H1 (cell line): ENCODE measurements at regions not wholly inside any gene's neighbourhood (a gene's known extent, or its start where the extent isn't known, plus 50 kb on each side); places are given as distances from the start of the nearest gene placed in this dataset.
"Not testable (repeated sequence)": the region's sequence is repeated elsewhere in the genome, so short reads cannot be mapped to it uniquely, and the experiment has no call there.

Experiments
- CTCF ChIA-PET: fragments of 300-600 bp; sonication (Branson Sonifier 250); formaldehyde crosslinking; loops from one replicate; lab custom pipeline; 2021; ENCODE audit not compliant: partially characterized antibody; lab: Charles Lee
- POLR2A ChIA-PET: fragments of 300-600 bp; sonication (Branson Sonifier 250); formaldehyde crosslinking; loops from one replicate; lab custom pipeline; 2021; ENCODE audit warnings: inconsistent platforms; ENCODE audit not compliant: partially characterized antibody; lab: Charles Lee
- DNase-seq, 2 experiments: peaks; one replicate each; pipeline versions ENCODE4 v3.0.0 to v3.0.0-alpha.2; 2010 to 2022; ENCODE audit warnings: low spot score in 2 of 2, low read depth in 1 of 2, mixed read lengths in 1 of 2
- FAIRE-seq: peaks from 2 replicates; lab custom pipeline; 2011; peaks lifted over from hg19 to GRCh38; lab: Jason Lieb, UNC
- H2AFZ ChIP-seq: 2 replicates; pipeline ENCODE4 v1.8.1; 2012; ENCODE audit warnings: low read length, inconsistent platforms
- H2AK5ac ChIP-seq: 2 replicates; pipeline ENCODE4 v1.6.1; 2013; ENCODE audit warnings: low read depth, low read length
- H2BK120ac ChIP-seq: replicated peaks from 2 replicates; pipeline ENCODE3; 2013; ENCODE audit warnings: low read depth, low read length, inconsistent platforms
- H2BK12ac ChIP-seq: 2 replicates; pipeline ENCODE4 v1.6.1; 2013; ENCODE audit warnings: low read depth, low read length
- H2BK15ac ChIP-seq: 2 replicates; pipeline ENCODE4 v1.6.1; 2013; ENCODE audit warnings: low read length
- H2BK20ac ChIP-seq: 2 replicates; pipeline ENCODE4 v1.6.1; 2013; ENCODE audit warnings: low read length
- H2BK5ac ChIP-seq: 2 replicates; pipeline ENCODE4 v1.6.1; 2013; ENCODE audit warnings: low read depth, low read length
- H3K14ac ChIP-seq: 2 replicates; pipeline ENCODE4 v1.6.1; 2013; ENCODE audit warnings: inconsistent platforms; ENCODE audit not compliant: insufficient read length
- H3K18ac ChIP-seq: 2 replicates; pipeline ENCODE4 v1.6.1; 2013; ENCODE audit warnings: low read length; ENCODE audit errors: extremely low read depth
- H3K23ac ChIP-seq: 2 replicates; pipeline ENCODE4 v1.6.1; 2013; ENCODE audit warnings: inconsistent platforms; ENCODE audit not compliant: insufficient read length
- H3K23me2 ChIP-seq: 2 replicates; pipeline ENCODE4 v1.6.1; 2013; ENCODE audit warnings: low read depth, low read length
- H3K27ac ChIP-seq: 2 replicates; pipeline ENCODE4 v1.6.1; 2011; ENCODE audit warnings: low read depth, low read length, inconsistent platforms
- H3K27me3 ChIP-seq, 4 experiments: replicated peaks in 1 of 4; 1 replicate in 1 of 4; 2 replicates in 3 of 4; pipeline versions ENCODE4 v1.6.1 to v1.8.1; 2011 to 2013; ENCODE audit warnings: low read length in 3 of 4, mild to moderate bottlenecking in 3 of 4, inconsistent platforms in 2 of 4, mixed read lengths in 2 of 4, moderate library complexity in 1 of 4; ENCODE audit not compliant: control insufficient read depth in 3 of 4, insufficient read depth in 3 of 4; ENCODE audit errors: extremely low read depth in 1 of 4
- H3K36me3 ChIP-seq, 4 experiments: 2 replicates each; pipeline versions ENCODE4 v1.6.1 to v1.8.1; 2011 to 2013; ENCODE audit warnings: mild to moderate bottlenecking in 4 of 4, low read length in 3 of 4, moderate library complexity in 2 of 4, control low read depth in 1 of 4, inconsistent platforms in 1 of 4; ENCODE audit not compliant: insufficient read depth in 4 of 4, control insufficient read depth in 2 of 4
- H3K4ac ChIP-seq: replicated peaks from 2 replicates; pipeline ENCODE3; 2013; ENCODE audit warnings: low read length, low read depth, mixed read lengths, inconsistent platforms; ENCODE audit not compliant: insufficient read length
- H3K4me1 ChIP-seq, 4 experiments: replicated peaks in 1 of 4; 1 replicate in 1 of 4; 2 replicates in 3 of 4; pipeline versions ENCODE4 v1.6.1 to v1.8.1; 2011 to 2013; ENCODE audit warnings: low read length in 3 of 4, inconsistent platforms in 2 of 4, mixed read lengths in 1 of 4; ENCODE audit not compliant: insufficient read depth in 4 of 4, control insufficient read depth in 3 of 4
- H3K4me2 ChIP-seq, 2 experiments: 2 replicates each; pipeline versions ENCODE4 v1.6.1 to v1.8.1; 2011 to 2013; ENCODE audit warnings: low read depth in 2 of 2, low read length in 2 of 2, control low read depth in 1 of 2, inconsistent platforms in 1 of 2, mild to moderate bottlenecking in 1 of 2; ENCODE audit not compliant: insufficient read depth in 1 of 2
- H3K4me3 ChIP-seq, 4 experiments: fragments of 200-600, 300-600 bp in 1 of 4; sonication (generic), shearing (Covaris generic), sonication (Bioruptor Twin) in 1 of 4; 2 replicates each; pipeline versions ENCODE4 v1.5.1 to v1.8.1; 2011 to 2016; ENCODE audit warnings: low read length in 4 of 4, low read depth in 3 of 4, control low read depth in 2 of 4, inconsistent platforms in 2 of 4, mild to moderate bottlenecking in 2 of 4, mixed read lengths in 1 of 4, moderate library complexity in 1 of 4; ENCODE audit not compliant: insufficient read depth in 2 of 4; ENCODE audit errors: extremely low read depth in 1 of 4
- H3K56ac ChIP-seq: replicated peaks from 2 replicates; pipeline ENCODE3; 2013; ENCODE audit warnings: low read depth, mild to moderate bottlenecking, mixed read lengths, low read length, inconsistent platforms; ENCODE audit not compliant: insufficient read length
- H3K79me1 ChIP-seq: 2 replicates; pipeline ENCODE4 v1.6.1; 2013; ENCODE audit warnings: low read depth, low read length, control low read depth
- H3K79me2 ChIP-seq, 2 experiments: 2 replicates each; pipeline versions ENCODE4 v1.6.1 to v1.8.1; 2012 to 2013; ENCODE audit warnings: low read length in 2 of 2, mild to moderate bottlenecking in 2 of 2, inconsistent platforms in 1 of 2; ENCODE audit not compliant: insufficient read depth in 2 of 2, control insufficient read depth in 1 of 2
- H3K9ac ChIP-seq, 4 experiments: replicated peaks in 1 of 4; 1 replicate in 1 of 4; 2 replicates in 3 of 4; pipeline versions ENCODE4 v1.6.1 to v1.8.1; 2011 to 2013; ENCODE audit warnings: low read depth in 3 of 4, low read length in 3 of 4, control low read depth in 2 of 4, mild to moderate bottlenecking in 2 of 4, moderate library complexity in 2 of 4, inconsistent platforms in 1 of 4; ENCODE audit errors: extremely low read depth in 1 of 4
- H3K9me3 ChIP-seq, 2 experiments: 2 replicates each; pipeline versions ENCODE4 v1.6.1 to v1.8.1; 2012 to 2013; ENCODE audit warnings: mild to moderate bottlenecking in 2 of 2, moderate library complexity in 2 of 2, control low read depth in 1 of 2, inconsistent platforms in 1 of 2, low read depth in 1 of 2, low read length in 1 of 2, mixed read lengths in 1 of 2; ENCODE audit not compliant: insufficient read depth in 2 of 2
- H4K20me1 ChIP-seq, 2 experiments: replicated peaks in 1 of 2; 2 replicates each; pipeline versions ENCODE3 to v1.8.1; 2011 to 2013; ENCODE audit warnings: inconsistent platforms in 2 of 2, low read length in 2 of 2, mild to moderate bottlenecking in 1 of 2; ENCODE audit not compliant: insufficient read depth in 2 of 2, control insufficient read depth in 1 of 2
- H4K5ac ChIP-seq: 2 replicates; pipeline ENCODE4 v1.6.1; 2013; ENCODE audit warnings: low read length, low read depth, mixed read lengths, inconsistent platforms; ENCODE audit not compliant: insufficient read length
- H4K8ac ChIP-seq: 2 replicates; pipeline ENCODE4 v1.8.0; 2013; ENCODE audit warnings: mild to moderate bottlenecking, moderate library complexity, low read length, inconsistent platforms; ENCODE audit not compliant: insufficient read depth; ENCODE audit errors: extremely low read depth
- H4K91ac ChIP-seq: replicated peaks from 2 replicates; pipeline ENCODE3; 2013; ENCODE audit warnings: low read length, mixed read lengths, inconsistent platforms; ENCODE audit not compliant: insufficient read length
- WGBS, 2 experiments: shearing (Covaris generic) in 1 of 2; methylation state at CpG; one replicate each; pipeline versions ENCODE4 v1.1.6 to v1.1.7; 2013 to 2015; ENCODE audit warnings: low lambda C conversion rate in 2 of 2, mixed read lengths in 2 of 2, inconsistent platforms in 1 of 2, low coverage in 1 of 2, missing lambda C conversion rate in 1 of 2; ENCODE audit not compliant: insufficient replicate concordance in 2 of 2, insufficient coverage in 1 of 2, insufficient read length in 1 of 2; ENCODE audit errors: extremely low coverage in 1 of 2, missing lambda C conversion rate in 1 of 2; 5-methylcytosine and 5-hydroxymethylcytosine counted together

GRCh38 chr10:100651099-100651498 is 94.3 kb upstream of the PAX2 start:
- WGBS, 2 experiments = no CpG with 5 or more reads among the region's 3 CpGs
- H3K27me3 ChIP-seq = peaks cover 19 to 39% (median 36%) of the 10 kb centered on the region in 4 experiments
- not testable (repeated sequence) for H4K5ac ChIP-seq

More at GRCh38 chr10:100651099-100651498, 94.3 kb upstream of the PAX2 start:
- H3K79me1 ChIP-seq, H2BK15ac ChIP-seq, H3K9me3 ChIP-seq, CTCF ChIA-PET, H3K79me2 ChIP-seq, H4K20me1 ChIP-seq, FAIRE-seq, H2BK5ac ChIP-seq, H3K23ac ChIP-seq, H4K91ac ChIP-seq, POLR2A ChIA-PET, H3K9ac ChIP-seq, H3K14ac ChIP-seq, H2AFZ ChIP-seq, H4K8ac ChIP-seq, H3K4me3 ChIP-seq, DNase-seq, H2AK5ac ChIP-seq, H2BK12ac ChIP-seq, H3K18ac ChIP-seq, H3K56ac ChIP-seq, H3K4me2 ChIP-seq, H3K4ac ChIP-seq, H2BK120ac ChIP-seq, H3K27ac ChIP-seq, H3K36me3 ChIP-seq, H2BK20ac ChIP-seq: not testable (repeated sequence)
- Histone ChIP-seq H3K4me1 (peaks cover 4 to 15% (median 11%) of the 10 kb centered on the region in 4 experiments), H3K23me2 (peaks cover 22% of the 10 kb centered on the region; the same call in 1 of the 2 replicates)
